H1 (cell line): ENCODE measurements at regions not wholly inside any gene's neighbourhood (a gene's known extent, or its start where the extent isn't known, plus 50 kb on each side); places are given as distances from the start of the nearest gene placed in this dataset.

ENCODE experiments used
- CTCF ChIA-PET: fragments of 300-600 bp; sonication (Branson Sonifier 250); formaldehyde crosslinking; loops from one replicate; lab custom pipeline; 2021; ENCODE audit not compliant: partially characterized antibody; lab: Charles Lee
- POLR2A ChIA-PET: fragments of 300-600 bp; sonication (Branson Sonifier 250); formaldehyde crosslinking; loops from one replicate; lab custom pipeline; 2021; ENCODE audit warnings: inconsistent platforms; ENCODE audit not compliant: partially characterized antibody; lab: Charles Lee
- DNase-seq, 2 experiments: peaks; one replicate each; pipeline versions ENCODE4 v3.0.0 to v3.0.0-alpha.2; 2010 to 2022; ENCODE audit warnings: low spot score in 2 of 2, low read depth in 1 of 2, mixed read lengths in 1 of 2
- FAIRE-seq: peaks from 2 replicates; lab custom pipeline; 2011; peaks lifted over from hg19 to GRCh38; lab: Jason Lieb, UNC
- H2AFZ ChIP-seq: 2 replicates; pipeline ENCODE4 v1.8.1; 2012; ENCODE audit warnings: low read length, inconsistent platforms
- H2AK5ac ChIP-seq: 2 replicates; pipeline ENCODE4 v1.6.1; 2013; ENCODE audit warnings: low read depth, low read length
- H2BK120ac ChIP-seq: replicated peaks from 2 replicates; pipeline ENCODE3; 2013; ENCODE audit warnings: low read depth, low read length, inconsistent platforms
- H2BK12ac ChIP-seq: 2 replicates; pipeline ENCODE4 v1.6.1; 2013; ENCODE audit warnings: low read depth, low read length
- H2BK15ac ChIP-seq: 2 replicates; pipeline ENCODE4 v1.6.1; 2013; ENCODE audit warnings: low read length
- H2BK20ac ChIP-seq: 2 replicates; pipeline ENCODE4 v1.6.1; 2013; ENCODE audit warnings: low read length
- H2BK5ac ChIP-seq: 2 replicates; pipeline ENCODE4 v1.6.1; 2013; ENCODE audit warnings: low read depth, low read length
- H3K14ac ChIP-seq: 2 replicates; pipeline ENCODE4 v1.6.1; 2013; ENCODE audit warnings: inconsistent platforms; ENCODE audit not compliant: insufficient read length
- H3K18ac ChIP-seq: 2 replicates; pipeline ENCODE4 v1.6.1; 2013; ENCODE audit warnings: low read length; ENCODE audit errors: extremely low read depth
- H3K23ac ChIP-seq: 2 replicates; pipeline ENCODE4 v1.6.1; 2013; ENCODE audit warnings: inconsistent platforms; ENCODE audit not compliant: insufficient read length
- H3K23me2 ChIP-seq: 2 replicates; pipeline ENCODE4 v1.6.1; 2013; ENCODE audit warnings: low read depth, low read length
- H3K27ac ChIP-seq: 2 replicates; pipeline ENCODE4 v1.6.1; 2011; ENCODE audit warnings: low read depth, low read length, inconsistent platforms
- H3K27me3 ChIP-seq, 4 experiments: replicated peaks in 1 of 4; 1 replicate in 1 of 4; 2 replicates in 3 of 4; pipeline versions ENCODE4 v1.6.1 to v1.8.1; 2011 to 2013; ENCODE audit warnings: low read length in 3 of 4, mild to moderate bottlenecking in 3 of 4, inconsistent platforms in 2 of 4, mixed read lengths in 2 of 4, moderate library complexity in 1 of 4; ENCODE audit not compliant: control insufficient read depth in 3 of 4, insufficient read depth in 3 of 4; ENCODE audit errors: extremely low read depth in 1 of 4
- H3K36me3 ChIP-seq, 4 experiments: 2 replicates each; pipeline versions ENCODE4 v1.6.1 to v1.8.1; 2011 to 2013; ENCODE audit warnings: mild to moderate bottlenecking in 4 of 4, low read length in 3 of 4, moderate library complexity in 2 of 4, control low read depth in 1 of 4, inconsistent platforms in 1 of 4; ENCODE audit not compliant: insufficient read depth in 4 of 4, control insufficient read depth in 2 of 4
- H3K4ac ChIP-seq: replicated peaks from 2 replicates; pipeline ENCODE3; 2013; ENCODE audit warnings: low read length, low read depth, mixed read lengths, inconsistent platforms; ENCODE audit not compliant: insufficient read length
- H3K4me1 ChIP-seq, 4 experiments: replicated peaks in 1 of 4; 1 replicate in 1 of 4; 2 replicates in 3 of 4; pipeline versions ENCODE4 v1.6.1 to v1.8.1; 2011 to 2013; ENCODE audit warnings: low read length in 3 of 4, inconsistent platforms in 2 of 4, mixed read lengths in 1 of 4; ENCODE audit not compliant: insufficient read depth in 4 of 4, control insufficient read depth in 3 of 4
- H3K4me2 ChIP-seq, 2 experiments: 2 replicates each; pipeline versions ENCODE4 v1.6.1 to v1.8.1; 2011 to 2013; ENCODE audit warnings: low read depth in 2 of 2, low read length in 2 of 2, control low read depth in 1 of 2, inconsistent platforms in 1 of 2, mild to moderate bottlenecking in 1 of 2; ENCODE audit not compliant: insufficient read depth in 1 of 2
- H3K4me3 ChIP-seq, 4 experiments: fragments of 200-600, 300-600 bp in 1 of 4; sonication (generic), shearing (Covaris generic), sonication (Bioruptor Twin) in 1 of 4; 2 replicates each; pipeline versions ENCODE4 v1.5.1 to v1.8.1; 2011 to 2016; ENCODE audit warnings: low read length in 4 of 4, low read depth in 3 of 4, control low read depth in 2 of 4, inconsistent platforms in 2 of 4, mild to moderate bottlenecking in 2 of 4, mixed read lengths in 1 of 4, moderate library complexity in 1 of 4; ENCODE audit not compliant: insufficient read depth in 2 of 4; ENCODE audit errors: extremely low read depth in 1 of 4
- H3K56ac ChIP-seq: replicated peaks from 2 replicates; pipeline ENCODE3; 2013; ENCODE audit warnings: low read depth, mild to moderate bottlenecking, mixed read lengths, low read length, inconsistent platforms; ENCODE audit not compliant: insufficient read length
- H3K79me1 ChIP-seq: 2 replicates; pipeline ENCODE4 v1.6.1; 2013; ENCODE audit warnings: low read depth, low read length, control low read depth
- H3K79me2 ChIP-seq, 2 experiments: 2 replicates each; pipeline versions ENCODE4 v1.6.1 to v1.8.1; 2012 to 2013; ENCODE audit warnings: low read length in 2 of 2, mild to moderate bottlenecking in 2 of 2, inconsistent platforms in 1 of 2; ENCODE audit not compliant: insufficient read depth in 2 of 2, control insufficient read depth in 1 of 2
- H3K9ac ChIP-seq, 4 experiments: replicated peaks in 1 of 4; 1 replicate in 1 of 4; 2 replicates in 3 of 4; pipeline versions ENCODE4 v1.6.1 to v1.8.1; 2011 to 2013; ENCODE audit warnings: low read depth in 3 of 4, low read length in 3 of 4, control low read depth in 2 of 4, mild to moderate bottlenecking in 2 of 4, moderate library complexity in 2 of 4, inconsistent platforms in 1 of 4; ENCODE audit errors: extremely low read depth in 1 of 4
- H3K9me3 ChIP-seq, 2 experiments: 2 replicates each; pipeline versions ENCODE4 v1.6.1 to v1.8.1; 2012 to 2013; ENCODE audit warnings: mild to moderate bottlenecking in 2 of 2, moderate library complexity in 2 of 2, control low read depth in 1 of 2, inconsistent platforms in 1 of 2, low read depth in 1 of 2, low read length in 1 of 2, mixed read lengths in 1 of 2; ENCODE audit not compliant: insufficient read depth in 2 of 2
- H4K20me1 ChIP-seq, 2 experiments: replicated peaks in 1 of 2; 2 replicates each; pipeline versions ENCODE3 to v1.8.1; 2011 to 2013; ENCODE audit warnings: inconsistent platforms in 2 of 2, low read length in 2 of 2, mild to moderate bottlenecking in 1 of 2; ENCODE audit not compliant: insufficient read depth in 2 of 2, control insufficient read depth in 1 of 2
- H4K5ac ChIP-seq: 2 replicates; pipeline ENCODE4 v1.6.1; 2013; ENCODE audit warnings: low read length, low read depth, mixed read lengths, inconsistent platforms; ENCODE audit not compliant: insufficient read length
- H4K8ac ChIP-seq: 2 replicates; pipeline ENCODE4 v1.8.0; 2013; ENCODE audit warnings: mild to moderate bottlenecking, moderate library complexity, low read length, inconsistent platforms; ENCODE audit not compliant: insufficient read depth; ENCODE audit errors: extremely low read depth
- H4K91ac ChIP-seq: replicated peaks from 2 replicates; pipeline ENCODE3; 2013; ENCODE audit warnings: low read length, mixed read lengths, inconsistent platforms; ENCODE audit not compliant: insufficient read length
- SP4 ChIP-seq: IDR thresholded peaks from 2 replicates; pipeline ENCODE4 v1.6.1; 2012; ENCODE audit warnings: low read length, inconsistent platforms
- WGBS, 2 experiments: shearing (Covaris generic) in 1 of 2; methylation state at CpG; one replicate each; pipeline versions ENCODE4 v1.1.6 to v1.1.7; 2013 to 2015; ENCODE audit warnings: low lambda C conversion rate in 2 of 2, mixed read lengths in 2 of 2, inconsistent platforms in 1 of 2, low coverage in 1 of 2, missing lambda C conversion rate in 1 of 2; ENCODE audit not compliant: insufficient replicate concordance in 2 of 2, insufficient coverage in 1 of 2, insufficient read length in 1 of 2; ENCODE audit errors: extremely low coverage in 1 of 2, missing lambda C conversion rate in 1 of 2; 5-methylcytosine and 5-hydroxymethylcytosine counted together

DNA sequence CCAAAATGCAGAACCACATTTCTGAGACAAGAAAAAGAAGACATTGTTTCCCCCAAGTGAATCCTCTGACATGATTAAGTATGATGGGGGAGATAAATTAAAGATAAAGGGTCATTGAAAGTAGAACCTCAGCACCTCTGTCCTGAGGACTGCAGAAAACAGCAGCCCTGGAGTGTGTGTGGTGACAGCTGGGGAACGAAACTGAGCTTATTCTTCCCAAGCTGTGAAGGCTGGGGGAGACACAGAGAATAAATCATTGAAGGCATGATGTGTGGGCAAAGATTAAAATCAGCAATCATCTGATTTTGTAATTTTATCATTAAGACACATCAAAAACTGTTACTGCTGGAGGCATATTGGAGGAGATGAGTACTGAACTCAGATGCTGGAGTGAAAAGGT is 67.5 kb upstream of the GPR6 start:
- POLR2A ChIA-PET = no interaction called here
- H3K27ac ChIP-seq = no peak overlapping the region
- TF ChIP-seq SP4 = no peak
- TF ChIP-seq, all 59 proteins: peak for 0
- Histone ChIP-seq H3K79me2 (no peaks in the 10 kb centered on the region), H3K4me3 (no peak overlapping the region), H2BK15ac (no peak overlapping the region), H3K23ac (no peak overlapping the region), H3K18ac (no peak overlapping the region), H3K79me1 (no peaks in the 10 kb centered on the region), H3K4me1 (no peaks in the 10 kb centered on the region), H2AFZ (no peak overlapping the region), H3K56ac (no peak overlapping the region), H3K9ac (no peak overlapping the region), H2BK120ac (no peak overlapping the region), H4K5ac (no peak overlapping the region), H4K20me1 (no peaks in the 10 kb centered on the region), H2AK5ac (no peak overlapping the region), H2BK5ac (no peak overlapping the region), H3K9me3 (no peaks in the 10 kb centered on the region), H3K4me2 (no peak overlapping the region), H4K8ac (no peak overlapping the region), H3K14ac (no peak overlapping the region), H3K36me3 (no peaks in the 10 kb centered on the region), H3K4ac (no peak overlapping the region), H3K23me2 (no peaks in the 10 kb centered on the region), H4K91ac (no peak overlapping the region), H2BK20ac (no peak overlapping the region), H2BK12ac (no peak overlapping the region), H3K27me3 (peaks cover 0 to 1% (median 0%) of the 10 kb centered on the region in 4 experiments; a peak in 2 of 7 replicates)
- FAIRE-seq (no peak), DNase-seq (no peak)
- CTCF ChIA-PET = interaction anchor here (2.3 kb wide), 1 partner anchor 129 kb away, joined by 7 read pairs; no protein-coding TSS in a partner anchor
- WGBS, 2 experiments = 100% methylated on average over 1 of the region's 1 CpG; no CpG with 5 or more reads in 1 of the 2 experiments
